Uterus (tissue), 2 donors: ENCODE measurements at regions not wholly inside any gene's neighbourhood (a gene's known extent, or its start where the extent isn't known, plus 50 kb on each side); places are given as distances from the start of the nearest gene placed in this dataset.

Experiments
- CTCF ChIP-seq, 4 experiments: fragments of 200-600 bp in 2 of 4; fragments of 450-650 bp in 2 of 4; sonication (generic) in 2 of 4; IDR thresholded peaks; one replicate each; pipeline ENCODE4 v1.5.1; 2016 to 2019; ENCODE audit warnings: antibody characterized with exemption in 4 of 4, mild to moderate bottlenecking in 2 of 4, moderate library complexity in 1 of 4
- POLR2A ChIP-seq, 2 donors: fragments of 450-650 bp; IDR thresholded peaks; one replicate each; pipeline ENCODE4 v1.6.1; 2016; ENCODE audit warnings: antibody characterized with exemption in 2 of 2, mild to moderate bottlenecking in 1 of 2, moderate library complexity in 1 of 2

DNA sequence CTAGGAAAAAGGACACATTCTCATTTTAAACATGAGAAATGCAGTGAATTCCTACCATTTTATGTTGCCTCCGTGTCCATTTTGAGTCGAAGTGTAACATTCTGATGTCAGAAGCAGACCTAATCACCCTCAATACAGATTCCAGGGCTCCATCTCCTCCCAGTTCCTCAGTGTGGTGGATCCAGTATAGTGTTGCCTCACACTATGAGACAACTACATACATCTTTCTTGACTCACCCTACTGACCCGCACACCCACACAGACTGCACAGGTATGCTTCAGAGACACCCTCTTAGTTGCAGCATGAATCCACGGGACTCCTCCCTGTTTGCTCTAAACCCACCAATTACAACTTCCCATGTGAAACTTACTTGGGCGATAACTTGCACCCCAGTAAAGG lies 564.9 kb downstream of the SEMA5A start:
- TF ChIP-seq CTCF (IDR thresholded peaks at IDR 0.05) (no peak), POLR2A (IDR thresholded peaks at IDR 0.05) (no peak)
